ENCODE measurements at regions not wholly inside any gene's neighbourhood (a gene's known extent, or its start where the extent isn't known, plus 50 kb on each side); places are given as distances from the start of the nearest gene placed in this dataset.
"Not testable (repeated sequence)": the region's sequence is repeated elsewhere in the genome, so short reads cannot be mapped to it uniquely, and the experiment has no call there.

DNA sequence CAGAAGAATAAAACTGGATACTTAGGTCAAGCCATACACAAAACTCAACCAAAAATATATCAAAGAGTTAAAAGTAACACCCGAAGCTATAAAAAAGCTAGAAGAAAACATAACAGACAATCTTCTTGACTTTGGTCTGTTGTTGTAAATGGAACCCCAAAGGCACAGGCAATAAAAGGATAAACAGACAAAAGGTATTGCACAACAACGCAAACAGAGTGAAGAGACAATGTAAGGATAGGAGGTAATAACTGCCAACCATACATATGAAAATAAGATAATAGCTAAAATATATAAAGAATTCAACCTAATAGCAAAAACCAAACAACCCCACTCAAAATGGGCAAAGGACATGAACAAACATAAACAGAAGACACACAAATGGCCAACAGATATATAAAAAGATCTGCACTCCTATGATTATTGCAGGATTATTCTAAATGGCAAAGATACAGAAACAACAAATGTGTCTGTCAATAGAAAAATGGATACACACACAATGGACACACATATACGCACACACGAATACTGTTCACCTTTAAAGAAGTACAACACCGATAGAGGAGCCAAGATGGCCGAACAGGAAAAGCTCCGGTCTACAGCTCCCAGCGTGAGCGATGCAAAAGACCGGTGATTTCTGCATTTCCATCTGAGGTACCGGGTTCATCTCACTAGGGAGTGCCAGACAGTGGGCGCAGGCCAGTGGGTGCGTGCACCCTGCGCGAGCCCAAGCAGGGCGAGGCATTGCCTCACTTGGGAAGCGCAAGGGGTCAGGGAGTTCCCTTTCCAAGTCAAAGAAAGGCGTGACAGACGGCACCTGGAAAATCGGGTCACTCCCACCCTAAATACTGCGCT, 1137.1 kb downstream of the FSCB start:
- DNase-seq = no peak

DNA sequence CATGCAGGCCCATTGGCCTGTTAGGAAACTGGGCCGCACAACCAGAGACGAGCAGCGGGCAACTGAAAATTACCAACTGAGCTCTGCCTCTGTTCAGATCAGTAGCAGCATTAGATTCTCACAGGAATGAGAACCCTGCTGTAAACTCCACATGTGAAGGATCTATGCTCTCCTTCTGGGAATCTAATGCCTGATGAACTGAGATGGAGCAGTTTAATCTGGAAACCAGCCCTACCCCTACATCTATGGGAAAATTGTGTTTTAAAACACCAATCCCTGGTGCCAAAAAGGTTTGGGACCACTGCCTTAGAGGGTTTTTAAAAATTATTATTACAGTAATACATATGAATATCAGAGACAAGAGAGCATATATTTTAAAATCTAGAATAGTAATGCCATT, 1144.5 kb downstream of the FSCB start:
- DNase-seq = no peak

DNA sequence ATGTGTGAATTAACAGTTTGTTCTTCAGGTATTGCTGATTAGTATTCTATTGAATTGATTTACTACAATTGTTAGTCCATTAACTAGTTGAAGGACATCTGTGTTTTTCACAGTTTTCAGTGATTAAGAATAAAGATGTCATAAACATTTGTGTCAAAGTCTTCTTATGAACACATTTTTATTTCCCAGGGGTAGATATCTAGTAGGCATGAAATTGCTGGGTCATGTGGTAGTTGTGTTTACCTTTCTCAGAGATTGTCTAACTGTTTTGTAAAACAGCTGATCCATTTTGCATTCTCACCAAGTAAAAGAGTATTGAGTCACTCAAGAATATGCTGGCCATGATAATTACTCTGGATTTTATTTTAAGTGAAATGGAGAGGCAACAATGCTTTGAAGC, 1145.3 kb downstream of the FSCB start:
- DNase-seq = no peak

DNA sequence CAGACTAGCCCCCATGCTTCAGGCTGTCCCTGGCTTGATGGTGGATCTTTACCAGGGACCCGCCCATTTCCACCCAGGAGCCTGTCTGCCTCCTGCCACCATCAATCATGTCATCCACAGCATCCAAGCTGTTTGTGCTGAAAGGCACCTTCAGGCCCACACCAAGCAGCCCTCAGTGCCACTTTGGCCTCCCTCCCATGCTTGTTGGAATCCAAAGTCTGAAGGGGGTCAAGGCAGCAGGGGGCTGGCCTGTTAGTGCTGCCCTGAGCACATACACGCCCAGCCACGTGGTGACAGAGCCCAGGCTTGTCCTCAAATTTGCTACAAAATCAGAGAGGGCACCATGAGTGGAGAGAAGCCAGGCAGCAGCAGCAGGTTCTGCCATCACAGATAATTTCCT, 1146.8 kb downstream of the FSCB start:
- no peak for DNase-seq

DNA sequence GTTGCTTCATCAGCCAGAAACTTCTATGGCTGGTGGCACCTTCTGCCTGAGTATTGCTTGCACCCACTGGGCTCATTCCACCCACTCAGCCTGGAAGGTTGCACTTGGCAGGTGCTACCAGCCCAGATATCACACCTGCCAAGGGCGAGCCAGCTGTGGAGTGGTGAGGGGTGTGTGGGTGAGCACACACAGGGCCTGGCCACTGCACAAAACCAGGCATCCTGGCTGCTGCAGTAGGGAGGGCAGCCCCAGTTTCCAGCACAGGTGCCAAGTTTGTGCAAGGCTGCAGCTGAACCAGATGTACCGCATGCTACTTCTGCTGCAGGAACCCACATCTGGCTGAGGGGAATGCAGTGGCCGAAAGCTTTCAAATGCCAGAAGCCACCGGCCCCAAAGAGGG, 1147.8 kb downstream of the FSCB start:
- DNase-seq = no peak

DNA sequence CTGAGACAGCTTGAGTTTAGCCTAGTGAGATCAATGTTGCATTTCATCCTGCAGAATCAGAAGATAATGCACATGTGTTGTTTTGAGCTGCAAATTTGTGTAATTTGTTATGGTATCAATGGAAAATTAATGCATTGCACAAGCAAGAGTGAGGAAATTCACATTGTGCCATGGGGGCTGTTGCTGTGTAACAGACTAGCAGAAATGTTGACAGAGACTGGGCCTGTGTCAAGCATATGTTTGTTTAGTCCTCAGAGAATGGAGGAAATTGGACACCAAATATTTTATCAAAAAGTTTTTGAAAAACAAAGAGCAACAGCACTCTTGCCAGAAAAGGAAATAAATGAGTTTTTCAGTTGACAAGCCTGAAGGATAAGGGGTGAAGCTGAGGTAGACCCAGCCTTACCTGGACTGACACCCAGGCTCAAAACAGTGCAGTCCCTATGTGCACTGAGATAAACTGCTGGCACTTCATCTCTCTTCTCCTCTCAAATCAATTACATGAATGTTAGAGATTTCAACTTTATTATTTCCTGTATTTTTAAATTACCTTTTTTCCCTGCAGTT, 1150.0 kb downstream of the FSCB start:
- no peak for DNase-seq

DNA sequence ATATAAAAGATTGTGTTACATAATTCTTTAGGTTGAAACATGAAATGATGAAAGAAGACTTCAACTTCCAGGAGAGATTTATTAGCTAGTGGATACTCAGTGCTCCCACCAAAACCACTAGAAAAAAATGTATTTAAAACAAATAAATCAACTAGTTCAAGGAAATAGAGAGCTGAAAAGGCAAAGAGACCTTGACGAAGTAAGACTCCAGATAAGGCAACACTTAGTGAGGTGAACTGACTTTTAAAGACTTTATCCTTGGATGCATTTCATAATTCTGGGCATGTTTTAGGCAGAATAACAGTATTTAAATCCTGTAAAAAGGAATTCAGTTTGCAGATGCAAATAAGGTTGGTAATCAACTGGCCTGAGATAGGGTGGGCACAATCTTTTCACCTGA, 1150.7 kb downstream of the FSCB start:
- no peak for DNase-seq

DNA sequence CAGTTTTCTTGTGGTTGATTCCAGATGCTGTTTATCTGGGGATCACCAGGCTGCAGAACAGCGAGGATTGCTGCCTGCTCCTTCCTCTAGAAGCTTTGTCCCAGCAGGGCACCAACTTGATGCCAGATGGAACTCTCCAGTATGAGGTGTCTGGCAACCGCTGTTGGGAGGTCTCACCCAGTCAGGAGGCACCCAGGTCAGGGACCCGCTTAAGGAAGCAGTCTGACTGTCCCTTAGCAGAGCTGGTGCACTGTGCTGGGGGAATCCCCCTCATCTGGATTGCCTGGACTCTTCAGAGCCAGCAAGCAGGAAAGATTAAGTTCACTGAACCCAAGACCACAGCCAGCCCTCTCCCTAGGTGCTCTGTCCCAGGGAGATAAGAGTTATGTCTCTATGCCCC, 1165.2 kb downstream of the FSCB start:
- DNase-seq = no peak

DNA sequence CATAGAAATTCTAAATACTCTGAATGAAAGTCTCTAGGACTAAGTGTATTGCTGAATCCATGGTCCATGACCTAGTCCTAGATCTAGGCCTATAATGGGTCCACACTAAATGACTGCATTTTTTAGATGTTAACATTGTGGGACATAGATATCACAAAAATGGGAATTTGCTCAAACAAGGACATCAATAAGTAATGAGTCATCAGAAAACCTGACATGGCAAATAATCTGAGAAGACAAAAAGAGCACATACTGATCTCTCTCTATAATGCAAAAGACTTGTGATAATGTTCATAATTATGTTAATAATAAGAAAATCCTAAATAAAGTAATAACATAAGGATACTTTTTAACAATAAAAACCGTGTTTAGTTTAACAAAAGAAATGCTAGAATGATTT, 1168.4 kb downstream of the FSCB start:
- no peak for DNase-seq

DNA sequence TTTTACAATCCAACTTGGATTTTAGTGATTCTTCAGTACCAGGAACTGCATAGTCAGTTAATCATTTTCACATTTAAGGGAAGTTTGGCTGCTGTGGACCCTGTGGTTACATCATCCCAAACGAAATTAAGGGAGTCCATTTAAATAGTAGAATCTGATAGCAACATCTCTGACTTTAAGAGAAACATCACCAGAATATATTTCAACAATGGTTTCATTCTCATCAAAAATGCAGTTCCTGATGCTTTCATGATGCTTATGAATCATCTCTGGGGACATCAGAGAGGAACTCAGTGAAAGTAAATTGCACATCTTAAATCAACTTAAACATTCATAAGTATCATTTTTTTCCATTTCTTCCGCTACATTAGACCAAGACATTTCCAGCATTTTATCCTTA, 1170.7 kb downstream of the FSCB start:
- DNase-seq = no peak

DNA sequence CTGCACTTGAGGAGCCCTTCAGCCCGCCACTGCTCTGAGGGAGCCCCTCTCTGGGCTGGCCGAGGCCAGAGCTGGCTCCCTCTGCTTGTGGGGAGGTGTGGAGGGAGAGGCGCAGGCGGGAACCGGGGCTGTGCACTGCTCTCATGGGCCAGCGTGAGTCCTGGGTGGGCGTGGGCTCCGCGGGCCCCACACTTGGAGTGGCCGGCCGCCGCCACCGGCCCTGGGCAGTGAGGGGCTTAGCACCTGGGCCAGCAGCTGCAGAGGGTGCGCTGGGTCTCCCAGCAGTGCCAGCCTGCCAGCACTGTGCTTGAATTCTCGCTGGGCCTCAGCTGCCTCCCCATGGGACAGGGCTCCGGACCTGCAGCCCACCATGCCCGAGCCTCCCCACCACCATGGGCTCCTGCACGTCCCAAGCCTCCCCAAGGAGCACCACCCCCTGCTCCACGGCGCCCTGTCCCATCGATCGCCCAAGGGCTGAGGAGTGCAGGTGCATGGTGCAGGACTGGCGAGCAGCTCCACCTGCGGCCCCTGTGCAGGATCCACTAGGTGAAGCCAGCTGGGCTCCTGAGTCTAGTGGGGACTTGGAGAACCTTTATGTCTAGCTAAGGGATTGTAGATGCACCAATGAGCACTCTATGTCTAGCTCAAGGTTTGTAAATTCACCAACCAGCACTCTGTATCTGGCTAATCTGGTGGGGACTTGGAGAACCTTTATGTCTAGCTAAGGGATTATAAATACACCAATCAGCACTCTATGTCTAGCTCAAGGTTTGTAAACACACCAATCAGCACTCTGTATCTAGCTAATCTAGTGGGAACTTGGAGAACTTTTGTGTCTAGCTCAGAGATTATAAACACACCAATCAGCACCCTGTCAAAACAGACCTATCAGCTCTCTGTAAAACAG, 1180.3 kb downstream of the FSCB start:
- not testable (repeated sequence) for DNase-seq

DNA sequence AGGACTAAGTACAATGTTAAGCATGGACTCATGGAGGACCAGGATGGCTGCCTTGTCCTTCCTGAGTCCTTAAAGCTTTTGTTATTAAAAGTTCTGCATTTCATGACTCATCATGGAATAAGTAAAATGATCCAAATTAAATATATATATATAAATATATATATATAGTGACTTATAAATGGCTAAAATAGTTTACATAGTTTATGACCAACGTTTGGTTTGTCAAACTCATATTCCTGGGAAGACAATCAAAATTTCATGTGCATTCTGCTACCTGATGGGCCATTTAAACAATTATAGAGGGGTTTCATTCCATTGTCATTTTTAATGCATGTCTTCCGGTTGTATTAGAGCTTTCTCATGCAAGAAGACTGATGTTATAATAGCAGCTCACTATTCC, 1190.7 kb downstream of the FSCB start:
- no peak for DNase-seq

DNA sequence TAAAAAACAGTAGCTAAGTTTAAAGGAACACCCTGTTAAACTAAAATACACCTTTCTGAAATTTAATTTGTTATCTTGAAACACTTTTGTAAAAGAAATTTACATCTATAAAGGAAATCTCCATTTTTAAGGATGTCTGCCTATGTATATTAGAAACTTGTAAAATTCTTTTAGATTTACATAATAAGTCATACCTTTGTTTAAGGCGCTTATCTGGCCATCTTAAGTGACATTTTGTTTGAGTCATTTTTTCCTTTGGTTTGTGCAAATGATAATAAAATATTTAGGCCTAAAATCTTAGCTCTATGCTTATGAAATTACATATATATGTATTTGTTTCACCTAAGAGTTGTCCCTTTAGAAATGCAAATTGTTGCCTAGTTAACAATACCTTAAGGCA, 1193.4 kb downstream of the FSCB start:
- DNase-seq = no peak

DNA sequence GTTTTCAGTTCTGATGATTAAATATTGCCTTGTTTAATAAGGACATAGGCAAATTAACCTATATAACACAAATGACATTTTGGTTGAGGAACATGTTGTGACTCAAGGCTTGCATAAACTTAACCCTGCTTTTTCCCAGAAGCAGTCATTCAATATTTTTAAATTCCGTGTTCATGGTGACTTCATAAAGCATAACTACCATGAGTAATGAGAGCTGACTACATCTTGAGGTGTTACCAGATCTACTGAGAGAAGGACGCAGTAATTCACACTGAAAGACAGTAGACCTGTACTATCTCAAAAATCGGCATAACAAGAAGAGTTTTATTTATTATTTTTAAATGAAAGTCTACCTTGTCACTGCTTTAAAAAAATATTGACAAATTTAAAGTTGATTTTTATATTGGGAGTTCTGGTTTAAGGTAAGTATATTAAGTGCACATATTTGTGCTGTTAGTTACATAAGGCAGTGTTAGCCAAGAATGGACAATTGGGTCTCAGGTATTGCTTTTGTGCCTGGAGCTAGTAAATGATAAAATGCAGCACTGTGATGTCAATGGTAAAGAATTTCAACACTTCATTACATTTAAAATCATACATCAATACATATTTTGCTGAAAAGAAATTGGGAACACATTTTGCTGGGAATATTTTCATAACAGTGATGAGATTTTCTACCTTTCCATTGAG, 1198.5 kb downstream of the FSCB start:
- DNase-seq = no peak

DNA sequence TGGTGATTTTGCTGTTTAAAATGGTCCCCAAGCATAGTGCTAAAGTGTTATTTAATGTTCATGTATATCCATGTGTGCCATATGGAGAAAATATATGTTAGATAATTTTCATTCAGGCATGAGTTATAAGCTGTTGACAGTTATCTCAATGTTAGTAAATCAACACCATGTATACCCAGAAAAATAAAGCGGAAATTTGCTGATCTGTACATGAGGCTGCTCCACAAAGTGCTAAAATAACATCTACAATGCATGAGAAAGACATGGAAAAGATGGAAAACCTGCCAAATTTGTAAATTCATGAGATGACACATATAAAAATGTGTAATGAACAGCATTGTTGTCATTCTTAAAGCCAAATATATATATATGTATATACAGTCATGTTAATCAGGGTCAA, 1199.2 kb downstream of the FSCB start:
- DNase-seq = no peak

DNA sequence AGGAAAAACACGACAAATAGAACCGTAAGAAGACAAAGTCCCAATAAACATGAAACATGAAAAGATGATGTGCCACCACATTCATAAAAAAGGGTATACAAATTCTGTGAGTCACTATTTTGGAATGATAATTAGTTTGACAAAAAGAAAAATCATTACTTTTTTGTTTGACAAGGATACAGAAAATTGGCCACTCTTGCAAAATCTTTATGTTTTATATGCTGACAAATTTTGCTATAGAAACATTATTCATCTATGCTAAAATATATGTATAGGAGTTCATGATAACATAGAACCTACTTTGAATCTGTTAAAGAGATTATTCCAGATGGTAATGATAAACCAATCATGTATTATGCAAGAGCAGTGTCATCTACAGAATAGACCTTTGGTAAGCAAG, 1201.0 kb downstream of the FSCB start:
- no peak for DNase-seq

DNA sequence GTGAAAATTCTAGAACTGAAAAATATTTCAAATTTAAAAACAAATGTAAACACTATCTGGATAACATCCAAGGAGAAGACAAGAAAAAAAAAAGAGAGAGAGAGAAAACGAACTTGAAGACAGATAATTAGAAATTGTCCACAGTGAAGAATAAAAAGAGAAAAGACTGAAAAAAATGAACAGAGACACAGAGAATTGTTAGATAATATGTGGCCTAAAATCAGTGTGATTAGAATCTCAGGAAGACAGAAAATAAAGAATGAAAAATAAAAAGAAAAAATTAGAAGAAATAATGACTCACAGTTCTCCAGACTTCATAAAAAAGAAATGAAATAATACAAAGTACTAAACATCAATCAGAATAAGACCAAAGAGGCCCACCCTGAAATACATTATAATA, 1209.3 kb downstream of the FSCB start:
- no peak for DNase-seq

DNA sequence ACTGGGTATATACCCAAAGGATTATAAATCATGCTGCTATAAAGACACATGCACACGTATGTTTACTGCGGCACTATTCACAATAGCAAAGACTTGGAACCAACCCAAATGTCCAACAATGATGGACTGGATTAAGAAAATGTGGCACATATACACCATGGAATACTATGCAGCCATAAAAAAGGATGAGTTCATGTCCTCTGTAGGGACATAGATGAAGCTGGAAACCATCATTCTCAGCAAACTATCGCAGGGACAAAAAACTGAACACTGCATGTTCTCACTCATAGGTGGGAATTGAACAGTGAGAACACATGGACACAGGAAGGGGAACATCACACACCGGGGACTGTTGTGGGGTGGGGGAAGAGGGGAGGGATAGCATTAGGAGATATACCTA, 1211.0 kb downstream of the FSCB start:
- not testable (repeated sequence) for DNase-seq

DNA sequence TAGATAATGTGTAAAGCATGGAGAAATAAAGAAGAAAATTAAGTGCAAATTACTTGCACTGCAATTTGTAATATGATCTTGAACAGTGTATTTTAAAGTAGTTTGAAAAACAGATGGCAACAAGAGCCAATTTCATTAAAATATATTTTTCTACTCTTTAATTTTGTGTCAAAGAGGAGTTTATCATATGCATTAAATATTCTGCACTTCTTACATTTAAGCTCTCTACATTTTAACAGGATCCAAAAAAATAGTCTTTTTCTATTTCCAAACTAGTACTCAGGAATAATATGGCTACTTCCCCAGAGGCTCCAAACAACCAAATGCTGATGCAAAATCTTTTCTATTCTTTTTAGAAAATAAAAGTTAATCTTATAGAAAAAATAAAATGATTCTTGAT, 1221.5 kb downstream of the FSCB start:
- no peak for DNase-seq

DNA sequence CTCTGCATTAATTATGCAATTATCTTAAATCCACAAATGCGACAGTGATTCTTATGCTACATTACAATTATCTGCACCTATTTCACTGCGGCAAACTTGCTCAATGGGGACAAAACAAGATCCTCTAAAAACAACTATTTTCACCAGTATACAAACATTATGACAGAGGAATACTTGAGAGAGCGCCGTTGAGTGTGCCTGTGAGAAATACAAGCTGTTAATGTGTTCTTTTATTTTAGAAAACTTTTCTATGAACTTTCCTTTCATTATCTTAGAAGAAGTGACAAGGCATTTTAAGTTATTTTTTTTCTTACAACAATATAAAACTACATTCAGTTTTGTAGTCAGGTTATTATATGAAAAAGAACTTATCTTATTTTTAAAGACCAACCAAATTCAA, 1247.0 kb downstream of the FSCB start:
- DNase-seq = no peak

DNA sequence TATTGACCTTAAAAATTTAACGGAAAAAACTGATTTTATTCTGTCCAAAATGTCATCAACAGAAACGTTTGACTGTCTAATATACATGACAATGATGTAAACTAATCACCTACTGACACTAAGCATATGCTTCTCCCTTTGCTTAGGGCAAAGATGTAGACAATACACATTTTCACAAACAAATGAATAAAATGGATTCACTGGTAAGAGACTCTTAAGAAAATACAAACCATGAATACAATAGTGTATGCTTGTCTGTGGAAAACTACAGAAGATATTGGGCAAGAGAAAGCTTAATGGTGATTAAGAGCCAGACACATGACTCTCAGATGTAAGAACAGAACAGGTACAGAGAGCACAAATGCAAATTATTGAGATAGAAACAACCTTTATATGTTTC, 1248.7 kb downstream of the FSCB start:
- no peak for DNase-seq

DNA sequence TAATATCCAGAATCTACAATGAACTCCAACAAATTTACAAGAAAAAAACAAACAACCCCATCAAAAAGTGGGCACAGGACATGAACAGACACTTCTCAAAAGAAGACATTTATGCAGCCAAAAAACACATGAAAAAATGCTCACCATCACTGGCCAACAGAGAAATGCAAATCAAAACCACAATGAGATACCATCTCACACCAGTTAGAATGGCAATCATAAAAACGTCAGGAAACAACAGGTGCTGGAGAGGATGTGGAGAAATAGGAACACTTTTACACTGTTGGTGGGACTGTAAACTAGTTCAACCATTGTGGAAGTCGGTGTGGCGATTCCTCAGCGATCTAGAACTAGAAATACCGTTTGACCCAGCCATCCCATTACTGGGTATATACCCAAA, 1250.1 kb downstream of the FSCB start:
- not testable (repeated sequence) for DNase-seq

DNA sequence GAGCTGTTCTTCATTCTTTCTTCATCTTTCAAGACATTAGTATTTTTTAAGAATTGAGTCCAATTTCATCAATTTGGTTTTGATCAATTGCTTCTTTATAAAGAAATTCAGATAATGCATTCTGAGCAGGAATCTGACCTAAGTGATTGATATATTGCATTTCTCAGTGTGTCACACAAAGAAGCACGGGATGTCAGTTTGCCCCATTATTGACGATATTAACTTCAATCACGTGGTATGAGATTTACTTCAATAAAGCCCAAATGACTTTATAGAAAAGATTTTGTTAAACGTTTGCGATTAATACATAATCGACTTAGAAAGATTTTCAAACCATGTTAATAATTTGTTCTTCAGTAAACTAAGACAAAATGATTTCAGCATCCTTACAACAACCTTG, 1254.2 kb downstream of the FSCB start:
- no peak for DNase-seq
